ENCODE measurements at regions not wholly inside any gene's neighbourhood (a gene's known extent, or its start where the extent isn't known, plus 50 kb on each side); places are given as distances from the start of the nearest gene placed in this dataset.

DNA sequence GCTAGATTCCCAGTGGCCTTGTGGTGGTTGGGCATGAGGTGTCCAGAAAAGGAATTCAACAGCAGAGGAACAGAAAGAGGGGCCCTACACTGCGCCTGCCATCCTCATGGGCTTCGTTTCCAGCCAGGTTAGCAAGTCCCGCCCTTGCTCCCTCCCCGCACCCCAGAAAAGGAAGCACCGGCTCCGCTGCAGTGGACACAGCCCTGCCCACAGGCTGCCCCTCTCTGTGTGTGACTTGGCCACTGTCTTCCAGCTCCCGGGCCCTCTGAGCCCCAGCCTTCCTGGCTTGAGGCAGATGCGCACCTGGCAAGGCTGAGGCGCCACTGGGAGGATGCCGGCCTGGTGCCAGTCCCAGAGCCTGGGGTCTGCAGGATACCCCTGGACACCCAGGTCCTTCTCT, 305.0 kb upstream of the IRX4 start:
- no peak for DNase-seq (ENCODE audit: low read depth in 2 of 2)

DNA sequence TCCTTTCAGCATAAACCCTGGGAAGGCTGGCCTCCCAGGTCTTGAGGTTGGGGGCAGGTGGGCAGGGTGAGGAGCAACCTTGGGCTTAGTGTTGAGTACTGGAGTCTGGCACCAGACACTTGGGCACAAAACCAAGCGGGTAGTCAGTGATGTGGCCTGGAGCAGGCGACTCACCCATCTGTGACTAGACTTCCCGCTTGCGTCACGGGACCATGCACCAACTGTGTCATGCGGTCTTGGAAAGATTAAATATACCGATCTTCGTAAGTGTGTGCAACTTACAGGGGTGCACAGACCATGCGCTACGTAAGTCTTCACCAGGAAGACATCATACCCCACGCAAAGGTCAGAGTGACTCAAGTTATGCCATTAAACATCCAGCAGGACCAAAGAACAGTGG, 304.4 kb upstream of the IRX4 start:
- DNase-seq (ENCODE audit: low read depth in 2 of 2) = no peak

DNA sequence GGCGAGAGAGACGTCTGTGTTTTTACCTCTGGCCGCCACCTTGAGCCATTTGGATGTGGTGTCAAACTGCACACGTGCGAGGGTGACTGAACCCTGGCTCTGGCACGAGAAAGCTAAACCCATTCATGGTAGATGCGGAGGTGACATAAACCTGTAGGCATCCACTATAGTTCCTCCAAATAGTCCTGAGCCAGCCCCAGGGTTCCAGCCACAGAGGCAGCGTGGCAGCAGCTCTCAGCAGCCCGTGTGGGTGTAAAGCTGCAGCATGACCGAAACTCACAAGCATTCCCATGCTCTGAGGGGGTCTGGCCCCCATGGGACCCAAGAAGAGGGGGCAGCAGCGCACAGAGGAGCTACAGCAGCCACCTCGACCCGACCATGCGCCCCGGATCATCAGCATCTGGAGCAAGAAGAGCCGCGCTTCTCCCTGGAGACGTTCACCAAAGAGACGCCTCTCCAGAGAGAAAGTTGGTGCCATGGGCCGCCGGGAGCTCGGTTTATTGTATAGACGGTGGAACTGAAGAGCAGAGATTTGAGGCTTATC, 303.8 kb upstream of the IRX4 start:
- DNase-seq (ENCODE audit: low read depth in 2 of 2) = no peak

DNA sequence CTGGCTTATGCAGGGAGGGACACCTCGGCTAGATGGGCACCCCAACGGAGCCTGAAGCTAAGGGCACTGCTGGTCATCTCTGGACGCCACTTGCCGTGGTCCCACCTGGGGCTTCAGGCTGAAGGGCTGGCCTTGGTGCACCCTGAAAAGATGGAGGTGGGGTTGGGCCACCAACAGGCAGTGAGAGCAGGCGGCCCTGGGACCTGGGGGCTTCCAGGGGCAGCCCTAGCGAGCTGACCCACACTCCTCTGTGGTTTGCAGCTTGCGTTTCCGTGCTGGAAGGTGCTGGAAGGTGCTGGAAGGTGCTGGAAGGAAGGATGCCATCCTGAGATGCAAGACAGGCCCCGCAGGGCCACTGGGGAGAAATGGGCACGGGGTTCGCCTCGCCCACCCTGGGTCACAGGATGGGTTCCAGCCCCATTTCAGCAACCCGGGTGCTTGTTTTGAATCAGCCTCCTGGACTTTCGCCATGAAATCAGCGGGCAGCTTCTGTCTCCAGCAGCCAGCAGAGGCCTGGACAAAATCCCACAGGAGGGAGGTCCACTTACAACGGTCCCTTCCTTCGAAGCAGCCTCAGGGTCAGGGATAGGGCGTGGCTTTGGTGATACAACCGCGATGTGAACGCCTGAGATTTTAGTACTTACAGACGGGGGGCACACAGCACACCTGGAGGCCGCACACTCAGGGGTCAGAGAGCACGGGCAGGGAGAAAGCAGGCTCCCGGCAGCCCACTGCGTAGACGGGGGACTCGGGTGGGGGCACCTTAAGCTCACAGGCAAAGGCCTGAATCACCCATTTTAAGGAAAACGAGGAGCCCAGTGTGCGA, 303.1 kb upstream of the IRX4 start:
- no peak for DNase-seq (ENCODE audit: low read depth in 2 of 2)

DNA sequence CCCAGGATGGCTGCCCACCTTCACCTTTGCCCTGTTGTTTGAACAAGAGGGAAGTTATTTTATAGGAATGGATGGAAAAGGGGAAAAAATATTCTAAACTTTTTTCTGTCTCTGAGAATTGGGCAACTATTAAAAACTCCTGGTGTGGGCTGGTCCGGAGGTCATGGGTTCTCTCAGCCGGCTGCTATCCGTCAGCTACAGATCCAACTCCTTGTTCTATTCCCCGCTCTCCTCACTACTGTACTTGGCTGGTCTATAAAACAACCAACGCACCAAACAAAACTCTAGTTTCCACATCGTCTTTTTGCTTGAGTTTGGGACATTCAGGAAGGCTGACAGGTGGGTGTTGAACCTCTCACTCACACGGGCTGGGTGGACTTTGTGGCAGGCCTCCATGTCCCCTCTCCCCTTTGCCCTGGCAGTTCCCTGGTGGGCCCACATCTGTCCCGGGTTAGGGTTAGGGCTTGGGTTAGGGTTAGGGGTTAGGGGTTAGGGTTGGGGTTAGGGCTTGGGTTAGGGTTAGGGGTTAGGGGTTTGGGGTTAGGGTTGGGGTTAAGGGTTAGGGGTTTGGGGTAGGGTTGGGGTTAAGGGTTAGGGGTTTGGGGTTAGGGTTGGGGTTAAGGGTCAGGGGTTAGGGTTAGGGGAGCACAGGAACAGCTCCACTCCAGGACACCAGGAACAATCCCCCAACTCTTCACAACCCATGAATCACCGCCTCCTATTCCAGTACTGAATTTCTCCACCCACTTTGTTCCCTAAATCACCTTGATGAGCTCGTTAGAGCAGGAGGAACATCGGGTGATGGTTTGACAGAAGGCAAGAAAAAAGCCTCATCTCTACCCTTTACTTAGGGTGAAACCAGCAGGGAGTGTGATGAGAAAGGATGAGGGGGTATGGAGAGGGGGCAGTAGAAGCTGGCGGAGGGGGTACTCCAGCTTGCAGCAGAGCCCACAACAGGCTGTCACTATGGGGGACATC, 302.1 kb upstream of the IRX4 start:
- DNase-seq (ENCODE audit: low read depth in 2 of 2) = no peak

DNA sequence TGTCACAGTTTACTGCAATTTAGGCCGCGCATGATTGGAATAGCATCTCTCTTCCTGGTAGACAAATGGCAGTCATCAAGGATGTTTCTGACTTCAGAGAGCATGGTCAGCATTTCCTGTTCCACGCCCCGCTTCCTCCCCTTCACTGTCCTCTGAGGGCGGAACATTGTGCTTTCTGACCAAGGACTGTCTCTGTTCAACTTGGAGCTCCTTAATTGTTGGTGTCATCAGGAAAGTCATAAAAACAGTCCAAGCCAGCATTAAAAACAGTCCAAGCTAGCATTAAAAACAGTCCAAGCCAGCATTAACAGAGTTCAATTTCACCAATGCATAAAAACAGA, 301.3 kb upstream of the IRX4 start:
- DNase-seq (ENCODE audit: low read depth in 2 of 2) = no peak

DNA sequence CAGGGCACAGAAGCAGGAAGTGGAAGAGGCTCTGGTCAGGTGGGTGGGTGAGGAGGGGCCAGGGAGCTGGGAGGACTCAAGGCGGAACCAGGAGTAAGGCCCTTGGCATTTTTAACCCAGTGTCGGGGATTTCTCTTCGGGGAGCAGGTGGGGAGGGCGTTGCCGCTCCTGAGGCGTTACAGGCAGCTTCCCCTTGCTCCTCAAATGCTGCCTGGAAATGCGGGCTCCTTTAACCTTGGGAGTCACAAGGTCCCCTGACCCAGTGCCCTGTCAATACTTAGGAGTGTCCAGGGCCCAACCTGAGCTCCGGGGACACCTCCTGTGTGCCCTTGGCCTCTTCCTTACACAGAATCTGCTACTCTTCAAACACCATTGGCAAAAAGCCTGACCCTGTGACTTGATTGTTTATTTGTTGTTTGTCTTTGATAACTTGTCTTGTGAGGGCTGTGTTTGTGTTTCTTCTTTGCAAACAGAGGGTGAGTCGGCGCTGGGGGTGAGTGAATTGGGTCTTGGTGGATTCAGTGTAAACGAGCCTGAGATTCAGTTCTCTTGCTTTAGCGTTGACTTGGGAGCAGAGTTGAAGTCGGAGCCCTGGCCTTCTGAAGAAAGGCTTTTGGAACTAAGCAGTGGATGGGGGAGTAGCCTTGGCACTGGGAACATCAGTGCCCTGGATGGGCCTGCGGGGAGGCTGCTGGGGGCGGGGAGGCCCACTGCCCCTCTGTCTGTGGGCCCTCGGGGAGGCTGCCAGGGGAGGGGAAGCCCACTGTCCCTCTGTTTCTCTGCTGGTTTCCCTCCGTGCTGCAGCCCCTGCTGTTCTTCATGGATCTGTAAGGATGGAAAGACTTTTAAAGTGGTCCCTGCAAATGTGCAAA, 300.7 kb upstream of the IRX4 start:
- no peak for DNase-seq (ENCODE audit: low read depth in 2 of 2)

DNA sequence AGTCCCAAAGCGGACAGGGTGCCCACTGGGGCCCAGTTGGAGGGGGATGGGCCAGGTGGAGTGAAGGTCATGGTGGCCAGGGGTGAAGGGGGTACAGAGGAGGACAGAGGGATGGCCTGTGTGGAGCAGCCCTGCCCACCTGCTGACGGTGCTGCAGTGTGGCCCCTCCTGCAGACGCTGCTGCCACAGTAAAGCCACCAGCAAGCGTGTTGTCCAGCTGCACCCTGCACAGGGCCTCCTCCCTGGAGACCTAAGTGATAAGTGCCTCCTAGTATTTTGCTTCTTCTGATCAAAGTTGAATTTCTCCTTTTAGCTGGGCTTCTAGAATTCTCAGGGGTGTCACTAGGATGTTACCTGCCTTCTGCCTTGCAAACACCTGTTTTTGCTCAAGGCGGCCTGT, 299.3 kb upstream of the IRX4 start:
- no peak for DNase-seq (ENCODE audit: low read depth in 2 of 2)

DNA sequence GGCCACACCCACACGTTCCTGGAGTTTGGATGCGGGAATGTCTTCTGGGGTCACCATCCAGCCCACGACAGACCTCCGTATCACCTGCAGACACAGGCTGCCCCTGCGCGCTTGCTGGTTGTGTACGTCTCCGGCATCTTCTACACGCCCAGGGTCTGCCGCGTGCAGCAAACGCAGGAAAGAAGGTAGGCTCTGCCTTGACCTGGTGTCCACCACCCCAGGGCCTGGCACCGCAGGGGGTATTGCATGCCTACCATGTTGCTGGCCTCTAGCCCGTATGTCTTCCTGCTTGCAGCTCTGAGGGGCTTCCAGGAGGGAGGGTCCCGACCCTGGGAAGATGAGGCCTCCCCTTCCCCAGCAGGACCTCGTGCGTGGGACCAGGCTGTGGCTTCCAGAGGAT, 298.8 kb upstream of the IRX4 start:
- DNase-seq (ENCODE audit: low read depth in 2 of 2) = no peak

DNA sequence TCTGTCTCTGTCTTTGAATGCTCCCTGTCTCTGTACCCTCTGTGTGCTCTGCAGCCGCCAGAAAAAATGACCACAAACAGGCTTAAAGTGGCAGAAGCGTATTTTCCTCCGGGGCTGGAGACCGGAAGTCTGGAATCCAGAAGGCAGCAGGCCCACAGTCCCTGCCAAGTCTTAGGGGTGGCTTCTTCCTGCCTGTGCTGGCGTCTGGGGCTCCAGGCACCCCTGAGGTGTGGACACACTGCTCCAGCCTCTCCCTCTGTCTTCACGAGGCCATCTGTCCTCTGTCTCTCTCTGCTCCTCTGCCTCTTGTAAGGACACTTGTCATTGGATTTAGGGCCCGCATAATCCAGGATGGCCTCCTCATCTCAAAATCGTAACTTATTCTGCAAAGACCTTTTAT, 298.4 kb upstream of the IRX4 start:
- no peak for DNase-seq (ENCODE audit: low read depth in 2 of 2)

DNA sequence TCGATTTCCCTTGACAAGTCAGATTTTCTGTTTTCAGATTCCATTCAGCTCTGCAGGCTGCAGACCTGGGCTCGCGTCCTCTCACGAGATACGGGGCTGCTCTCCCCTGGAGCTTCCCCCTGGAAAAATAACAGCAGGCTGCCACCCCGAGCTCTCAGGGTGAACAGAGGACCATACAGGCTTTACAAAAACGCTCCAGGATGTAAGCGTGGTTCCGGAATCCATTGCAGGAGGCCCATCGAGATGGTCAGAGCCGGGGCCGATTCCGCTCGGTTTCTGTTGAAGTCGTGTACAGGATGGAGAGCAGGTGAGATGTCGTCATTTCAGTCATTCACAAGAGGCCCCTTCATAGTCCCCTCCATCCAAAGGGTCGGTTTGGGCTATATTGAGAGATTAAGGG, 297.7 kb upstream of the IRX4 start:
- DNase-seq (ENCODE audit: low read depth in 2 of 2) = no peak

DNA sequence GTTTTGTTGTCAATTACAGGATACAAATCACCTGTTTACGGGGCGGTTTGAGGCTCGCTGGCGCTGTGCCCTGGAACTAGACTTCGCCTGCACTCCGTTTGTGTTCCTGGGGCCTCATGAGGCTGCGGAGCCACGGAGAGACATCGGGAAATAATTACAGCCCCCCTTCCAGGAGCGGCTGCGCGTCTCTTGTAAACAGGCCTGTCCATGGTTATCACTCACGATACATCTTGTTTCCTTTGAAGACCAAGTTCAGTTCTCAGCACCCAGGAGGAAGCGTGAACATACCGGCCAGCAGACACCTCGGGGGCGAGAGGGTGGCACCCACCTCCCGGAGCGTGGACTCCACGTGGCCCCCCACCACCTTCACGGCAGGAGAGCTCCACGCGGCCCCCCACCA, 297.1 kb upstream of the IRX4 start:
- no peak for DNase-seq (ENCODE audit: low read depth in 2 of 2)

DNA sequence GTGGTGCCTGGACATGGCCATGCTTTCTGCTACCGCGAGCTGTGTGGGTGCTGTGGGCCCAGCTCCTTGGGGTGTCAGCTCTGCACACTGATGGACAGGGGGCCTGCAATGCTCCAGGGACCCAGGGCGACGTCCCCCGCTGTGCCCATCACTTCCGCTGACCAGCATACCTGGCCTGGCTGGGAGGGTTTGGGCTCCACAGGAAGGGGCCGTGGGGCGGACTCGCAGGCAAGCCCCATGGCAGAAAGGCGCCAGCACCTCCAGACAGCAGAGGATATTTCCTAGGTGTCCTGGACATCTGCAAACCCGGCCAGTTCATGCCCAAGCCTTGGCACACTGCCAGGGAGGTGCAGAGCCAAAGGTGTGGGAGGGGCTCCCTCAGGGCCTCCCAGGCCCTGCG, 295.8 kb upstream of the IRX4 start:
- no peak for DNase-seq (ENCODE audit: low read depth in 2 of 2)

DNA sequence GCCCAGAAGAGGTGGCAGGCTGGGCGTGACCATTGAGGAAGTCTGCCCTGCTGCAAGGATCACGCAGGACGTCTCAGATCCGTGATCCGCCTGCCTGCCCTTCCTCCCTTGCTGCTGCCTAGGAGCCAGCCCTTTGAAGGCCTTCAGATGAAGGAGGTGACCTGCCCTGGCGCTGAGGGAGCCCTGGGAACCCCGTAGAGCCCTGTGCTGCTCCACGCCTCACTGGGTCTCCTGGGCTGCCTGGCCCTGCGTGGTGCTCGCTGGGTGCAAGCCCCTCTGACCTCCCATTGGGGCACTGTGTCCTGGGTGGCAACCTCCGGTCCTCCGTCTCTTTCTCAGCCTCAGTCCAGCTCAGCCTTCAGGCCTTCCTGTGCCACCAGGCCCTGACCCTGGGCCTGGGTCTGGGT, 295.3 kb upstream of the IRX4 start:
- no peak for DNase-seq (ENCODE audit: low read depth in 2 of 2)

DNA sequence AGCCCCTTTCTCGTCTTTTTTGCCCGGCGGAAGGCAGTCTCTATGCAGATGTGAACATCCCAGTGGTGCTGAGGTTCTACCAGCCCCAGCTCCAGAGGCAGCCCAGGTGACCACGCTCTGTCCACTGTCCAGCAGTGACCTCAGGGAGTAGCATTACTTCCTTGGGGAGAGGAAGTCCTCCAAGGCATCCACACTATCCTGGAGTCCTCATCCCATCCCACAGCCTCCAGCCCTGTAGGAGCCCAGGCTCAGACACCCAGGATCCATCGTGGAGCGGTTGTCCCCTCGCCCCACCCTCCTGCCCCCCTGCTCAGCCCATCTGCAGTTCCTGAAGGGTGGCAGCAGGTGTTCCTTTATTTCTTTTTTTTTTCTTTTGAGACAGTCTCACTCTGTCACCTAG, 294.5 kb upstream of the IRX4 start:
- DNase-seq (ENCODE audit: low read depth in 2 of 2) = no peak

DNA sequence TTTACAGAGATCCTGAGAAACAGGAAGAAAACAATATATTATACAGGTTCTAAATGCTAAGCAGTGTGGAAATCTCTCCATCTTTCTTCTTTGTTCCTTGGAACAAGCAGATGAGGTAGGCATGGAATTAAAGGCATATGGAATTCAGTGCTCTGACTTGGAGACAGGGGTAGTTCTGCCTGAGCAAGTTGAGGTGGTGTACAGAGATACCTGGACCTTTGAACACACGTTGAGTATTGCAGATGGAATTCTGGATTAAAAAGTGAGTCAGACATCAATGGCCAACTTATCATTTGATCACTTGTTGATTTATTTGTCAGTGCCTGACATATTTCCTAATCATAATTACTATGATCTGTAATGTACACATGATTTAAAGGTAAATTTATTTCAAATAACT, 293.9 kb upstream of the IRX4 start:
- no peak for DNase-seq (ENCODE audit: low read depth in 2 of 2)

DNA sequence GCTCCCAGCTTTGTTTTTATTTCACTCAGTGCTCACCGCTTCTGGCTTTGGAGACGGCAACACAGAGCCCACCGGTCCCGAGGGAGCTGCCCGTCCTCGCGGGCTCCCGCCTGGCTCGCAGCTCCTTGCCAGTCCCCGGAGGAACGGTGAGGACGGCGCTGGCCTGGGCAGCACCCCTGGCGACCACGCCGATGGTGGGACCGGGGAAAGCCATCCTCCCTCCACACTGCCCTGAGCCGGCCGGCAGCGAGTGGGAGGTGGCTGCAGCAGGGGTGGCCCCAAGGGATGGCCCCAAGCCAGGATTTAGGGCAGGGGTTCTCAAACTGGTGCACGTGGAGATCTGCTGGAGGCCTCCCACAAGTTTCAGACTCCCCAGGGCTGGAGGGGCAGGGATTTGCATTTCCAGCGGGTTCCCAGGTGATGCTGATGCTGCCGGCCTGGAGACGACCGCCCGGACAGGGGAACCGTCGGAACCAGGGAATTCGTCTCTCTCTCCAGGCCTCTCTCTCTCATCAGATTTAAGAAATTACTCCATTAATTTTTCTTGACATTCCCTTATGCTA, 293.2 kb upstream of the IRX4 start:
- DNase-seq (ENCODE audit: low read depth in 2 of 2) = no peak

DNA sequence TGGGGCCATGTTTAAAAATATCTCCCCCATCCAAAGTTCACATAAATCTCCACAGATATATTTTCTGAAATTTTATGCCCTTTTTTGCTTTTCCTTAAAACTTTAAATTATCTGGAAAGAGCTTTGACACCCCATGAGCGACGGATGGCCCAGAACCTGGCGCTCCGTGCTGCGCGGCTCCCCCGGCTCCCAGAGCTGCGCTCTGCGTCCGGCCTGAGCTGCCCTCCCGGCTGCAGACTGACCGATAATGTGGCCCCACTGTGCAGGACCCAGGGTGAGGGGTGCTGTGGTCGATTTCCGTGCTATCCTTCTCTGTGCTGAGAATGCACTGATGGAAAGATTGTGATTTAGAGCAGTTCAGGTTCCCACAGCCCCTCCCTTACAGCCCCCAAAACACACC, 292.3 kb upstream of the IRX4 start:
- no peak for DNase-seq (ENCODE audit: low read depth in 2 of 2)

DNA sequence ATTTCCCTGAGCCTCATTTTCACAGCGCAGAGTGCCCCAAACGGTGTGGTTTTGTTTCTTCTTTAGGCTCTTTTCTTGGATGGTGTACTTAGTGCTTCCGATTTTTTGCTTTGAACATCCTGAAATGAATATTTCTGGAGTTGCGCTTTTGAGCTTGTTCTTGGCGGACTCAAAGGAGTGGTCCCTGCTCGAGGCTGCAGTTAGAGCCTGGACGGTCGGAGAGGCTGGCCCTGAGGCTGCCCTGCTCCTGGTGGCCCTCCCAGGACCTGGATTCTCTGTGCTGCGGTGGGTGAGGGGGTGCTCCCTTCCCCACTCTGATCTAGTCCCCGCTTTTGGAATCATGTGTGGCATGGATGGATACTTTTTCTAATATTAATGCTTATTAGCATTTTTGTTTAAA, 291.8 kb upstream of the IRX4 start:
- DNase-seq (ENCODE audit: low read depth in 2 of 2) = no peak

DNA sequence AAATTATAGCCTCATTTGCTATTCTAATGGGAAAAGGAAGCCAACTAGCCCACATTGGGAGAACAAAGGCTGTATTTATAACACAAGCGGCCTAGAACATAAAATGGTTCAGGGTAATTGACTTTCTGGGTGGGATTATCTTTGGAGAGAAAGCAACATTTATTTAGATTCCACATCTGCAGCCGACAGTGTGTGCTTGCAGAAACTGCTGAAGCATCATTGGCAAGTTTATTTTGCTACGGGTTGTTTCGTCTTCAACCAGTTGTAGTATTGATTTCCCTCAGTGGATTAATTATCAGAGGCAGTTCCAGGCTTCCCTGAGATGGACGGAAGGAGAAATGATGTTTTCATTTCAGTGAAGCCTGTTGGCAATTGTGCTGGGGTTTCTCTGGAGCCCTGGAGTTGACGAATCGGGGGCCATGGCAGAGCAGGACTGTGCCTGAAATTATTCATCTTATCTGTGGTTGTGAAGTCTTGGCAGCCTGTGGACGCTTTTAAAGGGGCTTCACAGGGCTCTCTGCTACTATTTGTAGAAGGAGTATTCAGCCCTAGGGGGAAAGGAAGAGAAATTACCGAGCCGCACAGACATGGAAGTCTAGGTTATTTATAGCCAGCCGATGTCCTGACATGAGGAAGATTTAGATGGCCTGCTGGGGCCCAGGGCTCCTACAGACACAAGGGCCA, 290.6 kb upstream of the IRX4 start:
- no peak for DNase-seq (ENCODE audit: low read depth in 2 of 2)

DNA sequence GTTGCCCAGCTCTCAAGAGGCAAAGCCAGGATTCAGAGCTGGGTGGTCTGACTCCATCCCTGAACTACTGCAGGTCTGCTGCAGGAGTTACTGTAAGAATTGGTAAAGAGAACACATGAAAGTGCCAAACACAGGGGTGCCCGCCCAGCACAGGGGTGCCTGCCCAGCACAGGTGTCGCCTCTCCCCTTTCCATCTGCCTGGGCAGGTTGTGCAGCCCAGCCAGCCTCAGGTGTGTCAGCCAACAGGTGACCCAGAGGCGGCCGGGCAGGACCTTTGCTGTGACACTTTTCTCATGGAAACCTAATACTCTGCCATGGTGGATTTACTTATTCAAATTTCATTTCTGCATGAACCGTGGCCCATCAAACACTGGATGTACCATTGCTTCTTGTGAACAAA, 289.7 kb upstream of the IRX4 start:
- DNase-seq (ENCODE audit: low read depth in 2 of 2) = no peak
